Smooth muscle cell (in vitro differentiated cells): ENCODE measurements at regions not wholly inside any gene's neighbourhood (a gene's known extent, or its start where the extent isn't known, plus 50 kb on each side); places are given as distances from the start of the nearest gene placed in this dataset.

Experiments
- DNase-seq: peaks from one replicate; lab custom pipeline; 2025; ENCODE audit not compliant: unreplicated experiment; lab: John Stamatoyannopoulos, UW
- H2AFZ ChIP-seq: fragments of 200-600 bp; sonication (generic); 2 replicates; pipeline ENCODE4 v1.6.0; 2016; ENCODE audit warnings: antibody characterized with exemption, low read depth, mild to moderate bottlenecking
- H3F3A ChIP-seq: fragments of 200-600 bp; sonication (generic); 2 replicates; pipeline ENCODE4 v1.6.0; 2017; ENCODE audit warnings: antibody characterized with exemption, low read depth
- H3K27ac ChIP-seq: fragments of 200-600 bp; sonication (generic); 2 replicates; pipeline ENCODE4 v1.5.1; 2016; ENCODE audit warnings: low read depth, mild to moderate bottlenecking
- H3K27me3 ChIP-seq: fragments of 200-600 bp; sonication (generic); 2 replicates; pipeline ENCODE4 v1.6.1; 2016; ENCODE audit warnings: low read depth, mild to moderate bottlenecking
- H3K36me3 ChIP-seq: fragments of 200-600 bp; sonication (generic); 2 replicates; pipeline ENCODE4 v1.5.1; 2016; ENCODE audit warnings: low read depth
- H3K4me1 ChIP-seq: fragments of 200-600 bp; sonication (generic); 2 replicates; pipeline ENCODE4 v1.5.1; 2016; ENCODE audit warnings: low read depth
- H3K4me2 ChIP-seq: fragments of 200-600 bp; sonication (generic); 2 replicates; pipeline ENCODE4 v1.6.0; 2016; ENCODE audit warnings: mild to moderate bottlenecking
- H3K4me3 ChIP-seq: fragments of 200-600 bp; sonication (generic); 2 replicates; pipeline ENCODE4 v1.5.1; 2016; ENCODE audit warnings: mild to moderate bottlenecking
- H3K79me2 ChIP-seq: fragments of 200-600 bp; sonication (generic); 2 replicates; pipeline ENCODE4 v1.6.0; 2016; ENCODE audit warnings: low read depth, mild to moderate bottlenecking
- H3K9ac ChIP-seq: fragments of 200-600 bp; sonication (generic); 2 replicates; pipeline ENCODE4 v1.6.0; 2016; ENCODE audit warnings: low read depth
- H3K9me3 ChIP-seq: fragments of 200-600 bp; sonication (generic); replicated peaks from 2 replicates; pipeline ENCODE4 v1.5.1; 2016; ENCODE audit warnings: low read depth
- H4K20me1 ChIP-seq: fragments of 200-600 bp; sonication (generic); 2 replicates; pipeline ENCODE4 v1.6.0; 2016; ENCODE audit warnings: low read depth
- WGBS: methylation state at CpG from one replicate; pipeline ENCODE4 v1.1.7; 2016; ENCODE audit warnings: low lambda C conversion rate; 5-methylcytosine and 5-hydroxymethylcytosine counted together
- TF ChIP-seq, protein P1 (sequence below): fragments of 200-600 bp; sonication (generic); IDR thresholded peaks from 2 replicates; pipeline ENCODE4 v1.5.1; 2017; ENCODE audit warnings: borderline replicate concordance, mild to moderate bottlenecking, antibody characterized with exemption; ENCODE audit not compliant: insufficient read depth, poor library complexity, severe bottlenecking

DNA sequence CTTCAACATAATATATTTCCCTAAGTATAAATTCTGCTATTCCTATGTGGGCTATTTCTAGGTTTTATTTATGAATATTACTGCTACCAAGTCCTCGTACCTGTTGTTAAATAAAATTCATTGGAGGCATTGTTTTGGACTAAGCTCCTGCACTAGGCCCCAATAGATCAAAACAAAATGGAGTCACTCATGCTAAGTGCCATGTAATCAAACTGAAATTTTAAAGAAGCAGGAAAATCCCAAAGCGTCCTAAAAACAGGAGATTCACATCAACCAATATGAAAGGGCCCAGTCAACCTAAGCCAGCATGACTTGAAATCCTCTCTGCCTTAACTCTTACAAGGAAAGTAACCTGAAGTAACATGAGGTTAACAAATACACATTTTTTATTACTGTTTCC lies 743.2 kb downstream of the TRAM1L1 start:
- Histone ChIP-seq H3K27me3 (no peaks in the 10 kb centered on the region), H3K9me3 (no peaks in the 10 kb centered on the region), H3K4me3 (no peak overlapping the region), H3K36me3 (no peaks in the 10 kb centered on the region), H3K4me2 (no peak overlapping the region), H3K9ac (no peak overlapping the region), H4K20me1 (no peaks in the 10 kb centered on the region), H3F3A (no peaks in the 10 kb centered on the region), H2AFZ (no peak overlapping the region), H3K79me2 (no peaks in the 10 kb centered on the region), H3K4me1 (no peaks in the 10 kb centered on the region), H3K27ac (no peak overlapping the region)
- TF ChIP-seq, protein P1, sequence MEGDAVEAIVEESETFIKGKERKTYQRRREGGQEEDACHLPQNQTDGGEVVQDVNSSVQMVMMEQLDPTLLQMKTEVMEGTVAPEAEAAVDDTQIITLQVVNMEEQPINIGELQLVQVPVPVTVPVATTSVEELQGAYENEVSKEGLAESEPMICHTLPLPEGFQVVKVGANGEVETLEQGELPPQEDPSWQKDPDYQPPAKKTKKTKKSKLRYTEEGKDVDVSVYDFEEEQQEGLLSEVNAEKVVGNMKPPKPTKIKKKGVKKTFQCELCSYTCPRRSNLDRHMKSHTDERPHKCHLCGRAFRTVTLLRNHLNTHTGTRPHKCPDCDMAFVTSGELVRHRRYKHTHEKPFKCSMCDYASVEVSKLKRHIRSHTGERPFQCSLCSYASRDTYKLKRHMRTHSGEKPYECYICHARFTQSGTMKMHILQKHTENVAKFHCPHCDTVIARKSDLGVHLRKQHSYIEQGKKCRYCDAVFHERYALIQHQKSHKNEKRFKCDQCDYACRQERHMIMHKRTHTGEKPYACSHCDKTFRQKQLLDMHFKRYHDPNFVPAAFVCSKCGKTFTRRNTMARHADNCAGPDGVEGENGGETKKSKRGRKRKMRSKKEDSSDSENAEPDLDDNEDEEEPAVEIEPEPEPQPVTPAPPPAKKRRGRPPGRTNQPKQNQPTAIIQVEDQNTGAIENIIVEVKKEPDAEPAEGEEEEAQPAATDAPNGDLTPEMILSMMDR: no peak
- 92% methylated on average over 2 of the region's 2 CpGs for WGBS
- no peak for DNase-seq

DNA sequence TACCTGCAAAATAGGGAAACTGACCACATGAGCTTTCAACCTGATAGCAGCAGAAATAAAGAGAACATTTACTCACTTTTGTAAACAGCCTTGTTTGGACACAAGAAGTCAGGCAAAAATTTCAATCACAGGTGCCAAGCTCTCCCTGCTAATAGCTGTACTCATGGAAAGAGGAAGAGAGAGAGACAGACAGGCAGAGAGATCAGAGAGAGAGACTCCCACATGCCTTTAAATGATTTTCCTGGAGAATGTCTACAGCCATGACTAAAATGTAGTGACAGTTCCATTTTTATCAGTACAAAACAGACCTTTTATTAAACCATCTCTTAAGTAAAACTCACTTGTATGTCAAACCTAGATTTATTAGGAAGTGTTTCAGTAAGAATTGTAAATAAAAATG lies 752.9 kb downstream of the TRAM1L1 start:
- Histone ChIP-seq H3K27me3 (no peaks in the 10 kb centered on the region), H3F3A (no peaks in the 10 kb centered on the region), H3K4me1 (no peaks in the 10 kb centered on the region), H3K9ac (no peak overlapping the region), H3K4me2 (no peak overlapping the region), H3K27ac (no peak overlapping the region), H3K4me3 (no peak overlapping the region), H3K9me3 (no peaks in the 10 kb centered on the region), H2AFZ (no peak overlapping the region), H4K20me1 (no peaks in the 10 kb centered on the region), H3K36me3 (no peaks in the 10 kb centered on the region), H3K79me2 (no peaks in the 10 kb centered on the region)
- TF ChIP-seq, protein P1: no peak
- no peak for DNase-seq

DNA sequence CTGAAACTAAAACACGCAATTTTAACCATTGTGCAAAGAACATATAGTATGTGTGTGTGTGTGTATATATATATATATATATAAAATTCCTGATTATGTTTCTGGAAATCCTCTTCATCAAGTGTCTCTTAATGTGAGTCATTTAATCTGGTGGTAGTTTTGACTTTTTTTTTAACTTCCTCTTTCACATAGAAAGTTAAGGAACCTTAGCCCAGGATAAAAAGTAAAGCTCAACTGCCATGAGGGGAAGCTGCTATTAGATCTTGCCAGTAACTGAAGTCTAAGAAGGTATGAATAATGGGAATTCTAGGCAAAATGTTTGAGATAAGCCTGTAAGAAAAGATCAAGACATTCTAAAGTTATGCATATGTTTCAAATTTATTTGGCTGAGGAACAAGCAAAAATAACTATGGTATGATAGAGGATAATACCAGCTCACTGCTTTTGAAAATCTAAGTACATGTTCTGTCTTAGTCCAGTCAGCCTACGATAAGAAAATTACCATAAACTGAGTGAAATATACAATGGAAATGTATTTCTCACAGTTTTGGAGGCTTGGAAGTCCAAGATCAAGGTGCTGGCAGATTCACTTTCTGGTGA lies 757.0 kb downstream of the TRAM1L1 start:
- TF ChIP-seq, protein P1: no peak
- Histone ChIP-seq H3K4me1 (no peaks in the 10 kb centered on the region), H3K9me3 (no peaks in the 10 kb centered on the region), H3K4me3 (no peak overlapping the region), H3K36me3 (no peaks in the 10 kb centered on the region), H3K9ac (no peak overlapping the region), H3K79me2 (no peaks in the 10 kb centered on the region), H3F3A (no peaks in the 10 kb centered on the region), H3K27me3 (no peaks in the 10 kb centered on the region), H4K20me1 (no peaks in the 10 kb centered on the region), H2AFZ (no peak overlapping the region), H3K27ac (no peak overlapping the region), H3K4me2 (no peak overlapping the region)
- no peak for DNase-seq
- WGBS: 93% methylated on average over 2 of the region's 2 CpGs

DNA sequence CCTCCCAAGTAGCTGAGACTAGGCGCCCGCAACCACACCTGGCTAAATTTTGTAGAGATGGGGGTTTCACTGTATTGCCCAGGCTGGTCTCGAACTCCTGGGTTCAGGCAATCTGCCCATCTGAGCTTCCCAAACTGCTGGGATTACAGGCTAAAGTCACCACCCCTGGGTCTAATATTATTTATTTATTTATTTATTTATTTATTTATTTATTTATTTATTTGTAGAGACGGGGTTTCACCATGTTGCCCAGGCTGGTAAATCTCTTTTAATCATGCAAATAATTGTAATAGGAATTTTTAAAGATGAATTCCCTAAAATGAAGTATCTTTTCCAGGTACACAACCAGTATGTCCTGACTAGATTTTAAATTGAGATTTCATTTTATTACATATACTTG lies 761.8 kb downstream of the TRAM1L1 start:
- WGBS: 88% methylated on average over 4 of the region's 4 CpGs

More for the DNA sequence above, 761.8 kb downstream of the TRAM1L1 start:
- no peak for DNase-seq
- Histone ChIP-seq H3F3A (no peaks in the 10 kb centered on the region), H3K36me3 (no peaks in the 10 kb centered on the region), H3K27ac (no peak overlapping the region), H3K9me3 (no peaks in the 10 kb centered on the region), H3K4me2 (no peak overlapping the region), H3K4me3 (no peak overlapping the region), H2AFZ (no peak overlapping the region), H3K79me2 (no peaks in the 10 kb centered on the region), H4K20me1 (no peaks in the 10 kb centered on the region), H3K4me1 (no peaks in the 10 kb centered on the region), H3K27me3 (no peaks in the 10 kb centered on the region), H3K9ac (no peak overlapping the region)
- TF ChIP-seq, protein P1: no peak
